Muscle layer of duodenum (tissue), 2 donors: ENCODE measurements at regions not wholly inside any gene's neighbourhood (a gene's known extent, or its start where the extent isn't known, plus 50 kb on each side); places are given as distances from the start of the nearest gene placed in this dataset.

Source experiments
- H3K27ac ChIP-seq: one replicate; pipeline ENCODE4 v1.7.0; 2013; ENCODE audit warnings: mild to moderate bottlenecking, low read length
- H3K27me3 ChIP-seq: one replicate; pipeline ENCODE4 v1.7.0; 2013; ENCODE audit warnings: low read depth, mild to moderate bottlenecking, control low read depth, low read length
- H3K36me3 ChIP-seq, 2 donors: one replicate each; pipeline ENCODE4 v1.7.0; 2013; ENCODE audit warnings: low read length in 2 of 2, control low read depth in 1 of 2, mild to moderate bottlenecking in 1 of 2; ENCODE audit not compliant: insufficient read depth in 2 of 2, control insufficient read depth in 1 of 2
- H3K4me1 ChIP-seq, 2 donors: one replicate each; pipeline ENCODE4 v1.7.0; 2013; ENCODE audit warnings: low read length in 2 of 2, mild to moderate bottlenecking in 2 of 2, control low read depth in 1 of 2, moderate library complexity in 1 of 2; ENCODE audit not compliant: insufficient read depth in 2 of 2, control insufficient read depth in 1 of 2
- H3K4me3 ChIP-seq, 2 donors: one replicate each; pipeline ENCODE4 v1.7.0; 2013; ENCODE audit warnings: low read length in 2 of 2, low read depth in 1 of 2, mild to moderate bottlenecking in 1 of 2
- H3K9me3 ChIP-seq, 2 donors: one replicate each; pipeline ENCODE4 v1.7.0; 2013; ENCODE audit warnings: low read length in 2 of 2, control low read depth in 1 of 2, mild to moderate bottlenecking in 1 of 2; ENCODE audit not compliant: control insufficient read depth in 1 of 2
- donor health status: healthy.

- H3K4me1 ChIP-seq = no peaks in the 10 kb centered on the region
- no peaks in the 10 kb centered on the region for H3K9me3 ChIP-seq
- H3K27me3 ChIP-seq = no peaks in the 10 kb centered on the region
- H3K4me3 ChIP-seq = no peak overlapping the region
- no peak overlapping the region for H3K27ac ChIP-seq
- no peaks in the 10 kb centered on the region for H3K36me3 ChIP-seq
These were observed 115.2 kb upstream of the RAP1B start for GRCh38 chr12:68495336-68496070.

DNA sequence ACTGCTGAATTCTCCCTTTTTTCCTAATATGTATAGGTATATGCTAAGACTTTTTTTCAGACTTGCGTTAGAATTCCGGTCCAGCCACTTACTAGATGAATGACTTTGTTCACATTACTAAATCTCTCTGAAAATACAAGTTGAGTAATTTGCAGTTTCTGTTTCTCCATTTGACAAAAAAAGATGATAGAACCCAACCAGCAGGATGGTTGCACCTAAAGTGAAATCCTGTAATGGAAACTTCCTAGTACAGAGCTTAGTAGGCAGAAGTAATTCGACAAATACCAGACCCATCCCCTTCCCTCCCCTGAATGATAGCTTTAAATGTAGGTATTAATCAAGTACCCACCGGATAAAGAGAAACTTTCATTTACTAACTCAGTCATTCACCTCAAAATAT is 113.6 kb upstream of the RAP1B start:
- H3K36me3 ChIP-seq = no peaks in the 10 kb centered on the region
- no peaks in the 10 kb centered on the region for H3K27me3 ChIP-seq
- H3K27ac ChIP-seq = no peak overlapping the region
- no peaks in the 10 kb centered on the region for H3K4me1 ChIP-seq
- H3K9me3 ChIP-seq = no peaks in the 10 kb centered on the region
- H3K4me3 ChIP-seq = no peak overlapping the region

DNA sequence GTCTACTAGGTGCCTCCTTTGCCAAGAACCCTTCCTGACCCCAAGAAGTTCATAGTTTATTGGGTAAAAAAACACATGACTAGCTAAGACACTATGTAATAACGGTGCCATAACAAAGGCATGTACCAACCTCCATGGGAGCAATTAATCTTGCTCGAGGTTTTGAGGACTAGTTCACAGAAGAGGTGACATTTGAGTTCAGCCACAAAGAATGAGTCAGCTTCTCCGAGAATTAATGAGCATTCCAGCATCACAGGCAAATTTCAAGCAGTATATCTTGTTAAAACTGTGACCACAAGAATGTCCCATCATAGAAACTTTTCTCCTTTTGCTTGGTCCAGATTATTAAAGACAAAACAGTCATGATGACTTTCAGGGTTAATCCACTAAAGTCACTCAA is 113.0 kb upstream of the RAP1B start:
- H3K27me3 ChIP-seq = no peaks in the 10 kb centered on the region
- H3K4me3 ChIP-seq = no peak overlapping the region
- no peaks in the 10 kb centered on the region for H3K4me1 ChIP-seq
- H3K36me3 ChIP-seq = no peaks in the 10 kb centered on the region
- no peak overlapping the region for H3K27ac ChIP-seq
- no peaks in the 10 kb centered on the region for H3K9me3 ChIP-seq

GRCh38 chr12:68498736-68499135 is 112.0 kb upstream of the RAP1B start:
- no peaks in the 10 kb centered on the region for H3K4me1 ChIP-seq
- H3K9me3 ChIP-seq = no peaks in the 10 kb centered on the region
- H3K27me3 ChIP-seq = no peaks in the 10 kb centered on the region
- no peak overlapping the region for H3K27ac ChIP-seq
- no peaks in the 10 kb centered on the region for H3K36me3 ChIP-seq
- no peak overlapping the region for H3K4me3 ChIP-seq

DNA sequence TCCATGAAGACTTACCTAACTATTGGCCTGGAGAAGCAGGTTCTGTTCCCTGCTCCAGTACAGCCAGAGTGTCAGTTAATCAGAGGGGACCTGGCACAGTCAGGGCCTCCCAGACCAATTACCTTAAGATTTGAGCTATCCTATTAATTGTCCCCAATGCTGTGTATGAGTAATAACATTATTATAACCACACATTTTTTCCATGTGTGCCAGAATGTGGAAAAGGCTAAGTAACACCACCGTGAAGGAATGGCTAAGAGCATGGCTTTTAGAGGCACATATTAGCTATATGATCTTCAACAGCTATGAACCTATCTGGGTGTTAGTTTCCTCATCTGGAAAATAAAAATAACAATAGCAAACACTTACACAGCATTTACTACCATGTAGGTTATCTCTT is 111.1 kb upstream of the RAP1B start:
- Histone ChIP-seq H3K36me3 (no peaks in the 10 kb centered on the region), H3K4me1 (no peaks in the 10 kb centered on the region), H3K27me3 (no peaks in the 10 kb centered on the region), H3K4me3 (no peak overlapping the region), H3K9me3 (no peaks in the 10 kb centered on the region), H3K27ac (no peak overlapping the region)

DNA sequence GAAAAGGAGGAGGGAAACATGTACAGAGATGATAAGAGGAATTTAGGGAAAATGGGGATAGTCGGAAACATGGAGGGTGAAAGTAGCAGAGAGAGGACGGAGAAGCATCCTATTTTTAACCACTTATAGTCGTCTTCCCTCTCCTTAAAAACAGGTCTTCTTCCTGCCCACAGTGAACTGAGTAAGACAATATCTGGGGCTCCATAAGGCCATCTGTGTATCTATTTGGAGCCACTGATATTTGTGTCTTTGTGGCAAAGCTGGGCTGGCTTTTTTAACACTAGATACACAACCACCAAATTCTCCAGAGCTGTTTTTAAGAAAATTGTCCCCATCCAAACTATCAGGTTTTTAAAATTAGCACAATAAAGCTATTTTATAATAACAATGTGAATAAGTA is 109.5 kb upstream of the RAP1B start:
- no peaks in the 10 kb centered on the region for H3K27me3 ChIP-seq
- no peak overlapping the region for H3K4me3 ChIP-seq
- no peak overlapping the region for H3K27ac ChIP-seq
- H3K4me1 ChIP-seq = no peaks in the 10 kb centered on the region
- H3K36me3 ChIP-seq = no peaks in the 10 kb centered on the region
- H3K9me3 ChIP-seq = no peaks in the 10 kb centered on the region

GRCh38 chr12:68505970-68506369 is 104.7 kb upstream of the RAP1B start:
- Histone ChIP-seq H3K36me3 (no peaks in the 10 kb centered on the region), H3K27me3 (no peaks in the 10 kb centered on the region), H3K4me1 (no peaks in the 10 kb centered on the region), H3K27ac (no peak overlapping the region), H3K9me3 (no peaks in the 10 kb centered on the region), H3K4me3 (no peak overlapping the region)

GRCh38 chr12:68506619-68507018 is 104.1 kb upstream of the RAP1B start:
- H3K4me1 ChIP-seq = no peaks in the 10 kb centered on the region
- no peaks in the 10 kb centered on the region for H3K27me3 ChIP-seq
- H3K9me3 ChIP-seq = no peaks in the 10 kb centered on the region
- H3K36me3 ChIP-seq = no peaks in the 10 kb centered on the region
- no peak overlapping the region for H3K27ac ChIP-seq
- H3K4me3 ChIP-seq = no peak overlapping the region

GRCh38 chr12:68507657-68508056 is 103.0 kb upstream of the RAP1B start:
- H3K36me3 ChIP-seq = no peaks in the 10 kb centered on the region
- H3K27me3 ChIP-seq = no peaks in the 10 kb centered on the region
- H3K27ac ChIP-seq = no peak overlapping the region
- H3K4me1 ChIP-seq = no peaks in the 10 kb centered on the region
- H3K4me3 ChIP-seq = no peak overlapping the region
- H3K9me3 ChIP-seq = no peaks in the 10 kb centered on the region

DNA sequence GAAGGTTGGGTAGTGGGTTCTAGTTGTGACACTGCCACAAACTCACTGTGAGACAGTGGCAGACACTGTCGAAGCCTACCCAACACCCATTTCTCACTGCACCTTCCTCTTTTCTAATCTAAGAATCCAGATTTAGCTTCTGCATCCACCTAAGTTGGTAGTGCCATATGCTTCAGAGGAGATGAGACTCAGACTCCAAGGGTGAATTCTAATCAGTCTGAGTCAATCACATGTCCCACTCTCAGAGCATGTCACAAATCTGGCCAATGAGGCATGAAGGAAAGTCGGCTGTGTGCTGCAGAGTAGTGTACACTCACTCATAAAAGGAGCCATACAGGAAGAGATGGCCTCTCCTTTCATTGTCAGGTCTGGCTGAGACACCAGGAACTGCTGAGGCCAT is 102.1 kb upstream of the RAP1B start:
- Histone ChIP-seq H3K27me3 (no peaks in the 10 kb centered on the region), H3K4me1 (no peaks in the 10 kb centered on the region), H3K9me3 (no peaks in the 10 kb centered on the region), H3K4me3 (no peak overlapping the region), H3K36me3 (no peaks in the 10 kb centered on the region), H3K27ac (no peak overlapping the region)

DNA sequence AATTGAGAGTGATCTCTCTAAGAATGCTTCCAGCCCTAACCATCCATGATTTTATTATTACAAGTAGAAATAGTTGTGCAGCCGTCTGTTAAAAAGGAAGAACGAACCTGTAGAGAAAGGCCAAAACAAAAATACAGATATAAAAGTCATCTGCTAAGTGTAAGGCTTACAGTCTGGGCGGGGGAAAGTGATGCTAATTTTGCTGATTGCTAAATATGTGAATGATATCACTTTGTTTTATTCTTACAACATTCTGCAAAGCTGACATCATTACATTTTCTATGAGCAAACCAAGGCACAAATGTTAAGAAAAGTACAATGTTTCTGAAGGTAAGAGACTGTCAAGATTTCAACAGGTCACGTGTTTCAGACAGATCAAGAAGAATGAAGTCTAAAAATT is 101.5 kb upstream of the RAP1B start:
- Histone ChIP-seq H3K27me3 (no peaks in the 10 kb centered on the region), H3K4me1 (no peaks in the 10 kb centered on the region), H3K27ac (no peak overlapping the region), H3K4me3 (no peak overlapping the region), H3K36me3 (no peaks in the 10 kb centered on the region), H3K9me3 (no peaks in the 10 kb centered on the region)

- Histone ChIP-seq H3K36me3 (no peaks in the 10 kb centered on the region), H3K27ac (no peak overlapping the region), H3K9me3 (no peaks in the 10 kb centered on the region), H3K4me1 (no peaks in the 10 kb centered on the region), H3K27me3 (no peaks in the 10 kb centered on the region), H3K4me3 (no peak overlapping the region)
These were observed 100.3 kb upstream of the RAP1B start for GRCh38 chr12:68510397-68510796.
